GM12873 (cell line): ENCODE measurements at regions not wholly inside any gene's neighbourhood (a gene's known extent, or its start where the extent isn't known, plus 50 kb on each side); places are given as distances from the start of the nearest gene placed in this dataset.

ENCODE experiments used
- CTCF ChIP-seq: IDR thresholded peaks from 2 replicates; pipeline ENCODE4 v1.5.1; 2012; ENCODE audit warnings: low read depth, mild to moderate bottlenecking, moderate library complexity, low read length, control low read depth; ENCODE audit not compliant: insufficient read depth; ENCODE audit errors: missing control alignments

DNA sequence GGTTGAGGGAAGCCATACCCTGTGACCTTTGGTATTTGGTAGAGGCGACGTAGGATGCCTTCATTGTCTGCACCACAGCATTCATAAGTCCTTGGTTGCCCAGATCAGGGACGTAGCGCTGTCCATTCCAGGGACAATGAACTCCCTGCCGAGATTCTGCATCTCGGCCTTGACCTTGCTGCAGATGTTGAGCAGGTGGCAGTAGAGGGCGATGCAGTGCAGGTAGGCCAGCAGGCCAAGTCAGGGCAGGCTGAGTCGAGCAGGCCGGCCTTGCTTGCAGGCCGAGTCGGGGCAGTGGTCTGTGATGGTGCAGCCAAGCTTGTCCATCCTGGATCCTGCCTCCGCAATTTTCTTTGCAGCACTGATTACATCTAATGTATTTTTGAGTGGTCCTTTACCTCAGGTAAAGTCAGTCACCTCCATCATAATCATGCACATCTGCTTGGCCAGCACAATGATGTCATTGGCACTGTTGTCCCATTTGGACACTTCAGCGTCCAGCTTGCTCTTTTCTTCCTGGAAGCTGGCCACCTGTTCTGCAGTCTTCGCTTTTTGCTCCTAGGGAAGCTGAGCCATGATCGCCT lies 93.4 kb upstream of the CCDC112 start:
- TF ChIP-seq CTCF = peak; percentile 24

DNA sequence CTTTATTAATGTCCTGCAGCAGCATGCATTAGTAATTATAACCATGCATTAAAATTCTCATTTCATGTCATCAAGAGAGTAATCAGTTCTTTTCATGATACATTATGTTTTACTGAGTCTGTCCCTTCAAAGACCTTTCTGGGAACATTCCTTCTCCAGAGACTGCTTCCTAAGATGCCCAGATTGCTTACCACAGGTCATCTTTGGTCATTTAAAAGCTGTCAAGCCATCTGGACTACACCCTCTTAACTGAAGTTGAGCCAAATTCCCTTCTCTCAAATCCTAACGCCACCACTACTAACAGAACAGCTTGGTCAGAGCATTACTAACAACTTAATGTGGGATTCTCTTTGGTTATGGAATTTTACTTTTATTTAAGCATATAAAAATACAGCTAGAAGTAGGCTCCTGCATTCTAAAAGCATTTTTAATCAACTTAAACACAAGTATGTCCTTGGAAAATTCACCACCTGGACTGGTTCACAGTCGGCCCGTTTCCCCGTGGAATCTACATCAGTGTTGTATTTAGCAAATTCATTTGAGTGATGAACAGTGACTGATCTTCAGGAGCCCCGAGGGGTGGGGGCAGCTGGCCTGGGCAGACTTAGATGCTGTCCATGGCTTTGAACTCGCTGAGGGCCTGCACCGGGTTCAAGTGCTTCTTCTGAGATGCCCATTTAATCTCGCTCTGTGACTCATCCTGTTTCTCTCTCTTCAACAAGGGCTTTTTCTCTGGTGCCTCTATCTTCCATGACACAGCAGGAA lies 92.8 kb upstream of the CCDC112 start:
- TF ChIP-seq CTCF = no peak

- TF ChIP-seq CTCF = no peak
These were observed 91.8 kb upstream of the CCDC112 start for GRCh38 chr5:115388240-115388639.

DNA sequence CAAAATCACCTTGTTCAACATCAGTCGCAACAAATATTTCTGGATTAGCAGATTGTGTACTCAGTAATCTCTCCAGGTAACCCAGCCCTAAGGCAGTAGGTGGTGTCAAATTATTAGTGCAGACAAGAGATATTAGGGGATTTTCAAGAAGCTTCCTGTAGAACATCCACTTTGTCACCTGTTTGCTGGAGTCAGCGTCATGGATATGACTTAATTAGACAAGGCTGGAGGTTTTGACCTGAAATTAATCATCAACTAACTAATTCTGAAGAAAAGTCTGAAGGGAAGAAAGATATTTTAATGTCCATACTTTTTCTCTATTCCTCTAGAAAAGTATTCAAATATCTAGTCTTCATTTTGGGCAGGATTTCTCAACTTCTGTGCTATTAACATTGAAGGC lies 91.4 kb upstream of the CCDC112 start:
- TF ChIP-seq CTCF = no peak

DNA sequence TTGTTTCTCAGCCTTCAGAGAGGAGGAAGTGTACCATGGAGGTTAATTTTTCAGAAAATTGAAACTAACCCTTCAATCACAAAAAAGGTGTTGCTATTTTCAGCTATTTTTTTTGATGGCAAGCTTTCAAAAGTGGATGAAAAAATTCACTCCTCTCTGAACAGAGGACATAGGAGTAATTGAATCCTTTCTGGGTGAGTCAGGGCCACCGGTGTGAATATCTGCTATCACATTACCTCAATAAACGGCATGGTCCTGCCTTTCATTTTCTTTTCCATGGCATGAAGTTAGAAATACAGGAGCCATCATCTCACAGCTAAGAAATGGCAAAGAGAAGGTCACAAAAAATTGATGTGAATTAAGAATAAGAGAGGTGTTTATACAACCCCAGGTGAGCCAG lies 90.2 kb upstream of the CCDC112 start:
- no peak for TF ChIP-seq CTCF

- TF ChIP-seq CTCF = no peak
These were observed 88.3 kb upstream of the CCDC112 start for GRCh38 chr5:115384587-115385375.

DNA sequence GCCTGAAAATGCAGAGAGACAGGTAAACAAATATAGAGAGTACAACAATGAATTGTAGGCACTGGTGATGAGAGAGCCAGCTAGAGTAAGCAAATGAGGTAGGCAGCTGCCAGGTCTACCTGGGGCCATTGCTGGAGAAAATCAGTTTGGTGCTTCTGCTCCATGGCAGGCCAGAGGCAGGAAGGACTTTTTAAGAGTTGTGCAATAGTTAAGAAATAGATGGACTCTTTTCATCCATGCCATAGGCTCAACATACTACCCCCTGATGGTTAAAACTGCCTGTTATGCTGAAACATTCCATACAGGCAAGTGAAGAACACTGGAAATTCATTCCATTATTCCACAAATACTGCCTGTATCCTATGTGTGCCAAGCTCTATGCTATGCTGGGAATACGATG lies 86.5 kb upstream of the CCDC112 start:
- TF ChIP-seq CTCF = no peak
